Naive thymus-derived CD4-positive, alpha-beta T cell (primary cell): ENCODE measurements at regions not wholly inside any gene's neighbourhood (a gene's known extent, or its start where the extent isn't known, plus 50 kb on each side); places are given as distances from the start of the nearest gene placed in this dataset.

Experiments used
- ATAC-seq: fragments of 150-1000 bp; cut with Tn5 transposase; 2 replicates; pipeline ENCODE4 v1.10.0; 2021; ENCODE audit warnings: mild to moderate bottlenecking, moderate library complexity
- CTCF ChIA-PET: fragments of 350-600 bp; sonication (Branson Sonifier 250); formaldehyde crosslinking; loops from one replicate; lab custom pipeline; 2021; ENCODE audit warnings: antibody characterized with exemption; lab: Charles Lee
- POLR2A ChIA-PET: fragments of 350-600 bp; sonication (Branson Sonifier 250); formaldehyde crosslinking; loops from one replicate; lab custom pipeline; 2021; ENCODE audit warnings: antibody characterized with exemption, inconsistent platforms; lab: Charles Lee
- DNase-seq, 9 donors: peaks; one replicate each; pipeline versions ENCODE4 v3.0.0 to v3.0.0-alpha.2; 2020 to 2022; ENCODE audit warnings: mixed read lengths in 1 of 9
- H3K27ac ChIP-seq: one replicate; pipeline ENCODE4 v1.7.0; 2013; ENCODE audit warnings: mild to moderate bottlenecking, low read depth, low read length, moderate library complexity
- H3K27me3 ChIP-seq, 2 donors: one replicate each; pipeline ENCODE4 v1.7.0; 2013; ENCODE audit warnings: low read length in 2 of 2, mild to moderate bottlenecking in 2 of 2, moderate library complexity in 2 of 2; ENCODE audit not compliant: control insufficient read depth in 2 of 2, insufficient read depth in 2 of 2
- H3K36me3 ChIP-seq, 3 experiments: 1 replicate in 2 of 3; 2 replicates in 1 of 3; pipeline ENCODE4 v1.7.0; 2013; ENCODE audit warnings: low read length in 3 of 3, mild to moderate bottlenecking in 3 of 3, moderate library complexity in 1 of 3; ENCODE audit not compliant: insufficient read depth in 3 of 3, control insufficient read depth in 2 of 3
- H3K4me1 ChIP-seq, 2 donors: one replicate each; pipeline ENCODE4 v1.7.0; 2013; ENCODE audit warnings: low read length in 2 of 2, mild to moderate bottlenecking in 2 of 2, moderate library complexity in 1 of 2; ENCODE audit not compliant: control insufficient read depth in 2 of 2, insufficient read depth in 2 of 2
- H3K4me3 ChIP-seq: 2 replicates; pipeline ENCODE4 v1.7.0; 2013; ENCODE audit warnings: mild to moderate bottlenecking, low read length
- H3K9me3 ChIP-seq, 3 experiments: 1 replicate in 2 of 3; 2 replicates in 1 of 3; pipeline ENCODE4 v1.7.0; 2013; ENCODE audit warnings: low read length in 3 of 3; ENCODE audit not compliant: control insufficient read depth in 2 of 3
- H3K27ac Mint-ChIP-seq, 9 donors: one replicate each; pipeline ENCODE4 v1.8.0; 2020 to 2022; ENCODE audit warnings: mixed read lengths in 9 of 9, mild to moderate bottlenecking in 8 of 9, moderate library complexity in 5 of 9, inconsistent platforms in 2 of 9
- H3K27me3 Mint-ChIP-seq, 5 donors: one replicate each; pipeline ENCODE4 v1.8.0; 2021 to 2022; ENCODE audit warnings: mixed read lengths in 5 of 5, mild to moderate bottlenecking in 1 of 5
- H3K36me3 Mint-ChIP-seq, 5 donors: one replicate each; pipeline ENCODE4 v1.8.0; 2020 to 2022; ENCODE audit warnings: mixed read lengths in 5 of 5, mild to moderate bottlenecking in 3 of 5, inconsistent platforms in 1 of 5
- H3K4me1 Mint-ChIP-seq, 7 donors: one replicate each; pipeline ENCODE4 v1.8.0; 2020 to 2022; ENCODE audit warnings: mixed read lengths in 7 of 7, mild to moderate bottlenecking in 3 of 7, inconsistent platforms in 1 of 7
- H3K4me3 Mint-ChIP-seq, 10 donors: one replicate each; pipeline ENCODE4 v1.8.0; 2020 to 2022; ENCODE audit warnings: mild to moderate bottlenecking in 10 of 10, mixed read lengths in 10 of 10, moderate library complexity in 6 of 10, inconsistent platforms in 2 of 10
- H3K9me3 Mint-ChIP-seq, 11 donors: one replicate each; pipeline ENCODE4 v1.8.0; 2020 to 2022; ENCODE audit warnings: mixed read lengths in 11 of 11, mild to moderate bottlenecking in 4 of 11, inconsistent platforms in 1 of 11, moderate library complexity in 1 of 11
- intact Hi-C, 2 donors: fragments of 100-400 bp; cut with micrococcal nuclease; formaldehyde crosslinking; loops; one replicate each; pipeline ENCODE4 v1.15.1; 2023

- CTCF ChIA-PET = no interaction called here
- POLR2A ChIA-PET = no interaction called here
- peaks cover 0 to 14% (median 0%) of the 10 kb centered on the region in 5 donors for H3K36me3 Mint-ChIP-seq
- peak overlapping the region in 4 of 9 donors; percentile 11 to 74 (median 67) for H3K27ac Mint-ChIP-seq
- H3K36me3 ChIP-seq = peaks cover 0 to 3% (median 0%) of the 10 kb centered on the region in 3 experiments
- H3K4me1 ChIP-seq = peaks cover 0 to 5% of the 10 kb centered on the region in 2 donors
- H3K4me1 Mint-ChIP-seq = peaks cover 4 to 14% (median 6%) of the 10 kb centered on the region in 7 donors
- H3K27me3 Mint-ChIP-seq = no peaks in the 10 kb centered on the region
- no peak overlapping the region for H3K4me3 ChIP-seq
- H3K9me3 ChIP-seq = no peaks in the 10 kb centered on the region
- peak overlapping the region in 8 of 10 donors; percentile 32 to 83 (median 66) for H3K4me3 Mint-ChIP-seq
- H3K27ac ChIP-seq = peak overlapping the region; percentile 21
- H3K27me3 ChIP-seq = no peaks in the 10 kb centered on the region
- ATAC-seq (peak; percentile 66), DNase-seq (peak in 6 of 9 donors; percentile 5 to 25 (median 14))
- intact Hi-C loops = no loop called here
- H3K9me3 Mint-ChIP-seq = no peaks in the 10 kb centered on the region
Measured at GRCh38 chr7:65731562-65732035, 141.3 kb upstream of the VKORC1L1 start.

DNA sequence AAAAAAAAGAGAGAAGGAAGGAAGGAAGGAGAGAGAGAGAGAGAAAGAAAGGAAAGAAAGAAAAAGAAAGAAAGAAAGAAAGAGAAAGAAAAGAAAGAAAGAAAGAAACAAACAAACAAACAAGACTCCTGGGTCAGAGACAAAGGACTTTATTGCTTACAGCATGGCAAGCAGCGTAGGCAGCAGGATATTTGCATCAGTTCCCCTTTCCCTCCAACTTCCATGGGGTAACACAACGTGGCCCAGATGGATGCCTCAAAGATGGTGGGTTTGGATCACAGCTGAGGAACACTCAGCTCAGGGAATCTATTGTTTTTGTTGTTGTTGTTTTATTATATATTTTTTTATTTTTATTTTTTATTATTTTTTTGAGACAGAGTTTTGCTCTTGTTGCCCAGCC, 128.5 kb upstream of the VKORC1L1 start:
- H3K27me3 ChIP-seq = no peaks in the 10 kb centered on the region
- Mint-ChIP-seq H3K27ac (no peak overlapping the region), H3K4me3 (no peak overlapping the region), H3K27me3 (no peaks in the 10 kb centered on the region), H3K9me3 (no peaks in the 10 kb centered on the region), H3K4me1 (peaks cover 0 to 22% (median 9%) of the 10 kb centered on the region in 7 donors), H3K36me3 (peaks cover 0 to 13% (median 5%) of the 10 kb centered on the region in 5 donors)
- H3K36me3 ChIP-seq = peaks cover 0 to 1% (median 0%) of the 10 kb centered on the region in 3 experiments
- H3K9me3 ChIP-seq = no peaks in the 10 kb centered on the region
- no peak overlapping the region for H3K27ac ChIP-seq
- H3K4me3 ChIP-seq = no peak overlapping the region
- ChIA-PET POLR2A (no interaction called here), CTCF (no interaction called here)
- no peaks in the 10 kb centered on the region for H3K4me1 ChIP-seq
- DNase-seq = no peak
- no peak for ATAC-seq
- intact Hi-C loops = no loop called here

DNA sequence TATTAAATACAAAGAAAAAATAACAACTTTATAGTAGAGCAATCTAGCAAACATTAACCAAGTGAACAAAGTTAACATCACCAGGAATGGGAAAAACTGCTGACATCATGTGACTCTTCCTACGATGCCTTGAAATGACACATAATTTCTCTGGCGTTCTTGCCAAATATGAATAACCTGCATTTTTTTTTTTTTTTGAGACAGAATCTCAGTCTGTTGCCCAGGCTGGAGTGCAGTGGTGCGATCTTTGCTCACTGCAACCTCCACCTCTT, 126.5 kb upstream of the VKORC1L1 start:
- no peak for DNase-seq
- no peaks in the 10 kb centered on the region for H3K27me3 Mint-ChIP-seq
- H3K9me3 ChIP-seq = no peaks in the 10 kb centered on the region
- peaks cover 0 to 4% (median 2%) of the 10 kb centered on the region in 5 donors for H3K36me3 Mint-ChIP-seq
- H3K4me1 Mint-ChIP-seq = peaks cover 0 to 24% (median 12%) of the 10 kb centered on the region in 7 donors
- intact Hi-C loops = no loop called here
- no peak overlapping the region for H3K4me3 Mint-ChIP-seq
- ChIA-PET POLR2A (no interaction called here), CTCF (no interaction called here)
- H3K4me3 ChIP-seq = no peak overlapping the region
- peaks cover 0 to 1% (median 0%) of the 10 kb centered on the region in 11 donors for H3K9me3 Mint-ChIP-seq
- H3K27ac Mint-ChIP-seq = no peak overlapping the region
- no peak overlapping the region for H3K27ac ChIP-seq
- peaks cover 6 to 7% of the 10 kb centered on the region in 2 donors for H3K4me1 ChIP-seq
- H3K27me3 ChIP-seq = no peaks in the 10 kb centered on the region
- H3K36me3 ChIP-seq = no peaks in the 10 kb centered on the region
- ATAC-seq = no peak

- peaks cover 0 to 4% (median 0%) of the 10 kb centered on the region in 5 donors for H3K36me3 Mint-ChIP-seq
- ATAC-seq = no peak
- H3K27me3 Mint-ChIP-seq = no peaks in the 10 kb centered on the region
- peaks cover 6 to 7% of the 10 kb centered on the region in 2 donors for H3K4me1 ChIP-seq
- no peaks in the 10 kb centered on the region for H3K36me3 ChIP-seq
- peaks cover 0 to 37% (median 18%) of the 10 kb centered on the region in 7 donors for H3K4me1 Mint-ChIP-seq
- H3K27me3 ChIP-seq = no peaks in the 10 kb centered on the region
- no peak overlapping the region for H3K27ac Mint-ChIP-seq
- ChIA-PET POLR2A (interaction anchor here (0.6 kb wide), 1 partner anchor 743 kb away, joined by 7 read pairs; no protein-coding TSS in a partner anchor), CTCF (no interaction called here)
- intact Hi-C loops = no loop called here
- H3K9me3 ChIP-seq = no peaks in the 10 kb centered on the region
- DNase-seq = no peak
- peaks cover 0 to 1% (median 0%) of the 10 kb centered on the region in 11 donors for H3K9me3 Mint-ChIP-seq
- no peak overlapping the region for H3K4me3 ChIP-seq
- no peak overlapping the region for H3K4me3 Mint-ChIP-seq
- H3K27ac ChIP-seq = no peak overlapping the region
Measured at GRCh38 chr7:65749039-65749438, 123.8 kb upstream of the VKORC1L1 start.

DNA sequence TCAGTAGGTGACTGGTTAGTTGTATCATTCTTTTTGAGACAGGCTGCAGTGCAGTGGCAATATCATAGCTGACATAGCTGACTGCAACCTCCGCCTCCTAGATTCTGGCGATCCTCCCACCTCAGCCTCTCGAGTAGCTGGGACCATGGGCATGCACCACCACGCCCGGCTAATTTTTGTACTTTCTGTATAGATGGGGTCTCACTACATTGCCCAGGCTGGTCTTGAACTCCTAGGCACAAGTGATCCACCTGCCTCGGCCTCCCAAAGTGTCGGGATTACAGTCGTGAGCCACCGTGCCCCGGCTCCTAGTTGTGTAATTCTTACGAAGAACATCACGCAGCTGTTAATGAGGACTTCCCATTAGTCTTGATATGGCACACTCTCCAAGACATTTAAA, 123.4 kb upstream of the VKORC1L1 start:
- H3K4me1 ChIP-seq = peaks cover 6 to 7% of the 10 kb centered on the region in 2 donors
- Mint-ChIP-seq H3K4me3 (peak overlapping the region in 8 of 10 donors; percentile 13 to 100 (median 94)), H3K9me3 (peaks cover 0 to 1% (median 0%) of the 10 kb centered on the region in 11 donors), H3K36me3 (peaks cover 0 to 4% (median 0%) of the 10 kb centered on the region in 5 donors), H3K4me1 (peaks cover 0 to 37% (median 20%) of the 10 kb centered on the region in 7 donors), H3K27ac (no peak overlapping the region), H3K27me3 (no peaks in the 10 kb centered on the region)
- no peak overlapping the region for H3K4me3 ChIP-seq
- POLR2A ChIA-PET = interaction anchor here (0.6 to 1.0 kb wide), 3 partner anchors 744 to 1247 kb away, joined by 3 read pairs; partner anchors contain the start of gene TYW1
- H3K27me3 ChIP-seq = no peaks in the 10 kb centered on the region
- no peaks in the 10 kb centered on the region for H3K36me3 ChIP-seq
- DNase-seq (no peak), ATAC-seq (no peak)
- H3K27ac ChIP-seq = no peak overlapping the region
- CTCF ChIA-PET = no interaction called here
- no peaks in the 10 kb centered on the region for H3K9me3 ChIP-seq
- intact Hi-C loops = no loop called here

DNA sequence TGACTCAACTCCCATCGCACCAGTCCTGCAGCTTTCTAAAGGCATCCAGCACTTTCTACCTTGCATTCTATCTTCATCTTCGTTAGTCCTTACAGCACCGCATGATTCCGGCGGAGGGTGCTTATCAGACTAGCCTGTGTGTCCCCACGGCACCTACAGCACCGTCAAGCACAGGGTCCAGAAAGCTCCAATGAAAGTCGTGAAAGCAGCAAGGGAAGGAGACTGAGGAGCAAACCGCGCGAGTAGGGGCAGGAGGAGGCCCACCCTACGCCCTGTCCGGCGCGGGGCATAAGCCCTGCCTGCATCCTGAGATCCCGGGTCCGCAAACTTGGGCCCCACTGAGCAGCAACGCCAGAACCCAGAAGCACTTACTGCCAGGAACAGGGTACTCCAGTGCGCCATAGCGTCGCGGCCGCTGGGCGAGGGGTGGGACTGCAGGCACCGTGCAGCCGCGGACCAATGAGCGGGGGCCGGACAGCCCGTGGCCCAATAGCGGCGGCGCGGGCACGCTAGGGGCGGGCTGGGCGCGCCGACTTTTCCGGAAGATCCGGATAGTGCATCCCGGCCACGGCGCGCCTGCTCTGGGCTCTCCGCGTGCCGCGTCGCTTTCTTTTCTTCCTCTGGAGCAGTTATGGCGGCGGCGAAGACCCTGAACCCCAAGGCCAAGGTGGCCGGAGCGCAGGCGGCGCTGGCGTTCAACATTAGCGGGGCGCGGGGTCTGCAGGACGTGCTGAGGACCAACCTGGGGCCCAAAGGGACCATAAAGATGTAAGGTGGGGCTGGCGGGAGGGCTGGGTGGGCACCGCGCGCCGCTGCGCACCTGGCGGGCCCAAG, 122.1 kb upstream of the VKORC1L1 start:
- no peaks in the 10 kb centered on the region for H3K36me3 ChIP-seq
- peaks cover 0 to 35% (median 20%) of the 10 kb centered on the region in 7 donors for H3K4me1 Mint-ChIP-seq
- H3K36me3 Mint-ChIP-seq = peaks cover 0 to 5% (median 0%) of the 10 kb centered on the region in 5 donors
- H3K27ac ChIP-seq = peak overlapping the region; percentile 85
- H3K4me1 ChIP-seq = peaks cover 6 to 7% of the 10 kb centered on the region in 2 donors
- DNase-seq (peak; percentile 76 to 91 (median 80)), ATAC-seq (peak; percentile 99)
- no peaks in the 10 kb centered on the region for H3K27me3 ChIP-seq
- intact Hi-C loops = loop anchor here (1.0 to 10.0 kb wide), 18 partner anchors 20 to 1554 kb away; partner anchors contain the start of genes ASL (in 2 of the 2), GUSB (in 2 of the 2), ZNF92 (in 2 of the 2) and CRCP (in 1 of the 2)
- H3K9me3 ChIP-seq = no peaks in the 10 kb centered on the region
- peak overlapping the region; percentile 97 for H3K4me3 ChIP-seq
- ChIA-PET CTCF (no interaction called here), POLR2A (interaction anchor here (0.5 to 1.0 kb wide), 4 partner anchors 15 to 980 kb away, joined by 3 to 5 read pairs (median 3); partner anchors contain the start of gene ZNF92)
- H3K27ac Mint-ChIP-seq = peak overlapping the region; percentile 75 to 95 (median 87)
- H3K9me3 Mint-ChIP-seq = peaks cover 0 to 1% (median 0%) of the 10 kb centered on the region in 11 donors
- H3K27me3 Mint-ChIP-seq = no peaks in the 10 kb centered on the region
- H3K4me3 Mint-ChIP-seq = peak overlapping the region; percentile 90 to 100 (median 98)
